NB4 (cell line): ENCODE measurements at regions not wholly inside any gene's neighbourhood (a gene's known extent, or its start where the extent isn't known, plus 50 kb on each side); places are given as distances from the start of the nearest gene placed in this dataset.
A peak's percentile ranks its signal among the peaks of the same experiment; 100 is the strongest.

Experiments
- MAX ChIP-seq: IDR thresholded peaks from 2 replicates; pipeline ENCODE4 v1.6.1; 2011; ENCODE audit warnings: low read depth, low read length
- MYC ChIP-seq: IDR thresholded peaks from 2 replicates; pipeline ENCODE4 v1.6.1; 2011; ENCODE audit warnings: low read depth, low read length
- POLR2A ChIP-seq: IDR thresholded peaks from 2 replicates; pipeline ENCODE4 v1.6.1; 2011; ENCODE audit warnings: mild to moderate bottlenecking; ENCODE audit not compliant: insufficient read length; ENCODE audit errors: extremely low read depth
- TF ChIP-seq, protein P1 (sequence below): IDR thresholded peaks from one replicate; pipeline ENCODE4 v1.5.1; 2012; ENCODE audit warnings: low read depth, low read length

DNA sequence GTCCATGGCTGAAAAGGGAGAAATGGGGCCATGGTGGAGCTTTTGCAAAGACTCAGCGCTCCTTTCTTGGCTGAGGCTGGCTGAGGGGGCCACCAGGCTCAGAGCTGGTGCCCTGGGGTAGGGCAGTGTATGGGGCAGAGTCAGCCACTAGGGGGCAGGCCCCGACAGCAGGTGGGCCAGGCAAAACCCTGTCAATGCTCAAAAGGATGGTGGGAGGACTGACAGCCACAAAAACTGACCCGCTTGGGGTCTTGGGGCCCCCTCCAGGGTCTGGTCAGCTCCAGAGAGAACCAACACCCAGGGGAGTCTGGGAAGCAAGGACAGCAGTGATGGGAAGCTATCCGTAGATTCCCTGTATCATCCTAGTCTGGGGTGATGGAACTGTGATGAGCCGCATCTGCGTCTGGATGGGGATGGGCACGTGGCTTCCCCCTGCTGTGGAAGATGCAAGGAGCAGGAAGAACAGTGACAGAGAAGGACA, 306.9 kb downstream of the DHX35 start:
- TF ChIP-seq, protein P1, sequence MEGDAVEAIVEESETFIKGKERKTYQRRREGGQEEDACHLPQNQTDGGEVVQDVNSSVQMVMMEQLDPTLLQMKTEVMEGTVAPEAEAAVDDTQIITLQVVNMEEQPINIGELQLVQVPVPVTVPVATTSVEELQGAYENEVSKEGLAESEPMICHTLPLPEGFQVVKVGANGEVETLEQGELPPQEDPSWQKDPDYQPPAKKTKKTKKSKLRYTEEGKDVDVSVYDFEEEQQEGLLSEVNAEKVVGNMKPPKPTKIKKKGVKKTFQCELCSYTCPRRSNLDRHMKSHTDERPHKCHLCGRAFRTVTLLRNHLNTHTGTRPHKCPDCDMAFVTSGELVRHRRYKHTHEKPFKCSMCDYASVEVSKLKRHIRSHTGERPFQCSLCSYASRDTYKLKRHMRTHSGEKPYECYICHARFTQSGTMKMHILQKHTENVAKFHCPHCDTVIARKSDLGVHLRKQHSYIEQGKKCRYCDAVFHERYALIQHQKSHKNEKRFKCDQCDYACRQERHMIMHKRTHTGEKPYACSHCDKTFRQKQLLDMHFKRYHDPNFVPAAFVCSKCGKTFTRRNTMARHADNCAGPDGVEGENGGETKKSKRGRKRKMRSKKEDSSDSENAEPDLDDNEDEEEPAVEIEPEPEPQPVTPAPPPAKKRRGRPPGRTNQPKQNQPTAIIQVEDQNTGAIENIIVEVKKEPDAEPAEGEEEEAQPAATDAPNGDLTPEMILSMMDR, result peak; percentile 91
- no peak for TF ChIP-seq MYC
- no peak for TF ChIP-seq POLR2A
- no peak for TF ChIP-seq MAX
